ENCODE measurements at regions not wholly inside any gene's neighbourhood (a gene's known extent, or its start where the extent isn't known, plus 50 kb on each side); places are given as distances from the start of the nearest gene placed in this dataset.

DNA sequence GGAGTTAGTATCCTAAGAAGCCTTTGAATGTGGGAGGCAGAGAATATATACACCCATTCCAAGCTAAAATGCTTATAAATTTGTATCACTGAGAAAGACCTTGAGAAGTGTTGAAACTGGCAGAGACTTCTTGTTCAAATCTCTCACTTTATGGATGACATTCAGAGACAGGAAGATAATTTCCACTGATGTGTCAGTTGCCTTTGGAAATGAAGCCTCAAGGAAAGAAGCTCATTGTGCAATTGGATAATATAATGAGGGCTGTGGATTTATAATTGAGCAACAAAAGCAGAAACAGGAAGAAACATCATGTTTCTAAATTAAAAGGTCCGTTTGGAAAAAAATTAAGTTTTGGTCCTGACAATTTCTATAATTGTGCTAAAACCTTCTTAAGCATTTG, 789.9 kb upstream of the IGFBP3 start:
- Histone ChIP-seq H3K27me3 (ENCODE audit: control insufficient read depth in 4 of 4, insufficient read depth in 4 of 4, low read length in 3 of 4) (no peaks in the 10 kb centered on the region), H3K4me1 (ENCODE audit: control insufficient read depth in 4 of 4, insufficient read depth in 4 of 4, low read length in 3 of 4) (peaks cover 9 to 47% (median 44%) of the 10 kb centered on the region in 4 donors), H3K9ac (ENCODE audit: low read depth in 1 of 2, low read length in 2 of 2) (no peak overlapping the region), H3K36me3 (ENCODE audit: control insufficient read depth in 4 of 4, insufficient read depth in 3 of 4, low read depth in 1 of 4, low read length in 3 of 4) (no peaks in the 10 kb centered on the region), H3K4me3 (ENCODE audit: low read depth in 1 of 3, low read length in 3 of 3) (no peak overlapping the region), H3K27ac (ENCODE audit: low read depth in 1 of 2, low read length in 2 of 2) (peak overlapping the region; percentile 23 to 30), H3K9me3 (ENCODE audit: control insufficient read depth in 4 of 4, low read length in 3 of 4) (no peaks in the 10 kb centered on the region)
- no peak for DNase-seq (ENCODE audit: low spot score)
- 14% methylated on average over 1 of the region's 1 CpG for WGBS
- TF ChIP-seq, protein P1, sequence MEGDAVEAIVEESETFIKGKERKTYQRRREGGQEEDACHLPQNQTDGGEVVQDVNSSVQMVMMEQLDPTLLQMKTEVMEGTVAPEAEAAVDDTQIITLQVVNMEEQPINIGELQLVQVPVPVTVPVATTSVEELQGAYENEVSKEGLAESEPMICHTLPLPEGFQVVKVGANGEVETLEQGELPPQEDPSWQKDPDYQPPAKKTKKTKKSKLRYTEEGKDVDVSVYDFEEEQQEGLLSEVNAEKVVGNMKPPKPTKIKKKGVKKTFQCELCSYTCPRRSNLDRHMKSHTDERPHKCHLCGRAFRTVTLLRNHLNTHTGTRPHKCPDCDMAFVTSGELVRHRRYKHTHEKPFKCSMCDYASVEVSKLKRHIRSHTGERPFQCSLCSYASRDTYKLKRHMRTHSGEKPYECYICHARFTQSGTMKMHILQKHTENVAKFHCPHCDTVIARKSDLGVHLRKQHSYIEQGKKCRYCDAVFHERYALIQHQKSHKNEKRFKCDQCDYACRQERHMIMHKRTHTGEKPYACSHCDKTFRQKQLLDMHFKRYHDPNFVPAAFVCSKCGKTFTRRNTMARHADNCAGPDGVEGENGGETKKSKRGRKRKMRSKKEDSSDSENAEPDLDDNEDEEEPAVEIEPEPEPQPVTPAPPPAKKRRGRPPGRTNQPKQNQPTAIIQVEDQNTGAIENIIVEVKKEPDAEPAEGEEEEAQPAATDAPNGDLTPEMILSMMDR (IDR thresholded peaks at IDR 0.05; ENCODE audit: low read depth, low read length, missing input control) = no peak
- TF ChIP-seq YY1 (IDR thresholded peaks at IDR 0.05) = no peak
- TF ChIP-seq, protein P2, sequence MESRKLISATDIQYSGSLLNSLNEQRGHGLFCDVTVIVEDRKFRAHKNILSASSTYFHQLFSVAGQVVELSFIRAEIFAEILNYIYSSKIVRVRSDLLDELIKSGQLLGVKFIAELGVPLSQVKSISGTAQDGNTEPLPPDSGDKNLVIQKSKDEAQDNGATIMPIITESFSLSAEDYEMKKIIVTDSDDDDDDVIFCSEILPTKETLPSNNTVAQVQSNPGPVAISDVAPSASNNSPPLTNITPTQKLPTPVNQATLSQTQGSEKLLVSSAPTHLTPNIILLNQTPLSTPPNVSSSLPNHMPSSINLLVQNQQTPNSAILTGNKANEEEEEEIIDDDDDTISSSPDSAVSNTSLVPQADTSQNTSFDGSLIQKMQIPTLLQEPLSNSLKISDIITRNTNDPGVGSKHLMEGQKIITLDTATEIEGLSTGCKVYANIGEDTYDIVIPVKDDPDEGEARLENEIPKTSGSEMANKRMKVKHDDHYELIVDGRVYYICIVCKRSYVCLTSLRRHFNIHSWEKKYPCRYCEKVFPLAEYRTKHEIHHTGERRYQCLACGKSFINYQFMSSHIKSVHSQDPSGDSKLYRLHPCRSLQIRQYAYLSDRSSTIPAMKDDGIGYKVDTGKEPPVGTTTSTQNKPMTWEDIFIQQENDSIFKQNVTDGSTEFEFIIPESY (IDR thresholded peaks at IDR 0.05) = no peak
- TF ChIP-seq FOXA1 (IDR thresholded peaks at IDR 0.05) = no peak
- no peak for TF ChIP-seq GABPA (IDR thresholded peaks at IDR 0.05 in 1 of 2, conservative IDR thresholded peaks at IDR 0.05 in 1 of 2)
- no peak for TF ChIP-seq RAD21 (IDR thresholded peaks at IDR 0.05)
- no peak for TF ChIP-seq SP1 (IDR thresholded peaks at IDR 0.05)
- TF ChIP-seq, protein P3, sequence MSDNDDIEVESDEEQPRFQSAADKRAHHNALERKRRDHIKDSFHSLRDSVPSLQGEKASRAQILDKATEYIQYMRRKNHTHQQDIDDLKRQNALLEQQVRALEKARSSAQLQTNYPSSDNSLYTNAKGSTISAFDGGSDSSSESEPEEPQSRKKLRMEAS (IDR thresholded peaks at IDR 0.05) = no peak
- TF ChIP-seq, protein P4, sequence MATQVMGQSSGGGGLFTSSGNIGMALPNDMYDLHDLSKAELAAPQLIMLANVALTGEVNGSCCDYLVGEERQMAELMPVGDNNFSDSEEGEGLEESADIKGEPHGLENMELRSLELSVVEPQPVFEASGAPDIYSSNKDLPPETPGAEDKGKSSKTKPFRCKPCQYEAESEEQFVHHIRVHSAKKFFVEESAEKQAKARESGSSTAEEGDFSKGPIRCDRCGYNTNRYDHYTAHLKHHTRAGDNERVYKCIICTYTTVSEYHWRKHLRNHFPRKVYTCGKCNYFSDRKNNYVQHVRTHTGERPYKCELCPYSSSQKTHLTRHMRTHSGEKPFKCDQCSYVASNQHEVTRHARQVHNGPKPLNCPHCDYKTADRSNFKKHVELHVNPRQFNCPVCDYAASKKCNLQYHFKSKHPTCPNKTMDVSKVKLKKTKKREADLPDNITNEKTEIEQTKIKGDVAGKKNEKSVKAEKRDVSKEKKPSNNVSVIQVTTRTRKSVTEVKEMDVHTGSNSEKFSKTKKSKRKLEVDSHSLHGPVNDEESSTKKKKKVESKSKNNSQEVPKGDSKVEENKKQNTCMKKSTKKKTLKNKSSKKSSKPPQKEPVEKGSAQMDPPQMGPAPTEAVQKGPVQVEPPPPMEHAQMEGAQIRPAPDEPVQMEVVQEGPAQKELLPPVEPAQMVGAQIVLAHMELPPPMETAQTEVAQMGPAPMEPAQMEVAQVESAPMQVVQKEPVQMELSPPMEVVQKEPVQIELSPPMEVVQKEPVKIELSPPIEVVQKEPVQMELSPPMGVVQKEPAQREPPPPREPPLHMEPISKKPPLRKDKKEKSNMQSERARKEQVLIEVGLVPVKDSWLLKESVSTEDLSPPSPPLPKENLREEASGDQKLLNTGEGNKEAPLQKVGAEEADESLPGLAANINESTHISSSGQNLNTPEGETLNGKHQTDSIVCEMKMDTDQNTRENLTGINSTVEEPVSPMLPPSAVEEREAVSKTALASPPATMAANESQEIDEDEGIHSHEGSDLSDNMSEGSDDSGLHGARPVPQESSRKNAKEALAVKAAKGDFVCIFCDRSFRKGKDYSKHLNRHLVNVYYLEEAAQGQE (IDR thresholded peaks at IDR 0.05) = no peak

DNA sequence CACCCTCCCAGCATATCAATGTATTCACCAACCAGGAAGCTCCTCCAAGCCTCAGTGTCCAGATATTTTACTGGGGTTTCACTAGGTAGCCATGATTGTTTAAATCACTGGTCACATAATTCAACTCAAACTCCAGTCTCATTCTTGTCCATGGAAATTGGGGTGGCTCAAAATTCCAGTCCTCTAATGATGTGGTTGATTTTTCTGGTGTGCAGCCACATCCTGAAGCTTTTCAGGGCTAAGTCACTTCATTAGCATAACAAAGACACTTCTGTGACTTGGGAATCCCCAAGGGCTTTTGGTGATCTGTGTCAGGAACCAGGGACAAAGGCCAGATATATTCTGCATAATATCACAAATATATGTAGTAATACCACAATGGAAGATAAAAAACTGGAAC, 786.9 kb upstream of the IGFBP3 start:
- Histone ChIP-seq H3K9ac (ENCODE audit: low read depth in 1 of 2, low read length in 2 of 2) (no peak overlapping the region), H3K4me3 (ENCODE audit: low read depth in 1 of 3, low read length in 3 of 3) (no peak overlapping the region), H3K9me3 (ENCODE audit: control insufficient read depth in 4 of 4, low read length in 3 of 4) (no peaks in the 10 kb centered on the region), H3K27me3 (ENCODE audit: control insufficient read depth in 4 of 4, insufficient read depth in 4 of 4, low read length in 3 of 4) (no peaks in the 10 kb centered on the region), H3K36me3 (ENCODE audit: control insufficient read depth in 4 of 4, insufficient read depth in 3 of 4, low read depth in 1 of 4, low read length in 3 of 4) (no peaks in the 10 kb centered on the region), H3K4me1 (ENCODE audit: control insufficient read depth in 4 of 4, insufficient read depth in 4 of 4, low read length in 3 of 4) (peaks cover 5 to 34% (median 31%) of the 10 kb centered on the region in 4 donors), H3K27ac (ENCODE audit: low read depth in 1 of 2, low read length in 2 of 2) (no peak overlapping the region)
- no peak for DNase-seq (ENCODE audit: low spot score)
- TF ChIP-seq YY1 (IDR thresholded peaks at IDR 0.05) (no peak), EGR1 (IDR thresholded peaks at IDR 0.05; ENCODE audit: low read depth in 2 of 2) (no peak), TAF1 (conservative IDR thresholded peaks at IDR 0.05) (no peak), HNF4A (conservative IDR thresholded peaks at IDR 0.05) (no peak), SP1 (IDR thresholded peaks at IDR 0.05) (no peak), FOXA1 (IDR thresholded peaks at IDR 0.05) (no peak), FOXA2 (IDR thresholded peaks at IDR 0.05) (no peak), NR2F2 (IDR thresholded peaks at IDR 0.05) (no peak), HNF4G (IDR thresholded peaks at IDR 0.05) (no peak), GABPA (IDR thresholded peaks at IDR 0.05 in 1 of 2, conservative IDR thresholded peaks at IDR 0.05 in 1 of 2) (no peak), JUND (IDR thresholded peaks at IDR 0.05) (no peak), RAD21 (IDR thresholded peaks at IDR 0.05) (no peak), RXRA (IDR thresholded peaks at IDR 0.05) (no peak)
- TF ChIP-seq, protein P3 (IDR thresholded peaks at IDR 0.05) = no peak
- TF ChIP-seq, protein P1 (IDR thresholded peaks at IDR 0.05; ENCODE audit: low read depth, low read length, missing input control) = no peak
- TF ChIP-seq, protein P2 (IDR thresholded peaks at IDR 0.05) = no peak
- TF ChIP-seq, protein P5, sequence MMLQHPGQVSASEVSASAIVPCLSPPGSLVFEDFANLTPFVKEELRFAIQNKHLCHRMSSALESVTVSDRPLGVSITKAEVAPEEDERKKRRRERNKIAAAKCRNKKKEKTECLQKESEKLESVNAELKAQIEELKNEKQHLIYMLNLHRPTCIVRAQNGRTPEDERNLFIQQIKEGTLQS (IDR thresholded peaks at IDR 0.05) = no peak

Measured in liver (tissue), 8 donors.